Peyer's patch (tissue), 4 donors: ENCODE measurements at regions not wholly inside any gene's neighbourhood (a gene's known extent, or its start where the extent isn't known, plus 50 kb on each side); places are given as distances from the start of the nearest gene placed in this dataset.

Experiments used
- CTCF ChIP-seq, 6 experiments: fragments of 450-650 bp in 4 of 6; fragments of 200-600 bp in 2 of 6; sonication (generic) in 1 of 6; IDR thresholded peaks; one replicate each; pipeline ENCODE4 v1.5.1; 2017 to 2019; ENCODE audit warnings: antibody characterized with exemption in 6 of 6, mild to moderate bottlenecking in 3 of 6, moderate library complexity in 1 of 6
- POLR2A ChIP-seq, 2 donors: fragments of 450-650 bp; IDR thresholded peaks; one replicate each; pipeline ENCODE4 v1.5.1; 2017; ENCODE audit warnings: antibody characterized with exemption in 2 of 2, mild to moderate bottlenecking in 2 of 2, moderate library complexity in 2 of 2

DNA sequence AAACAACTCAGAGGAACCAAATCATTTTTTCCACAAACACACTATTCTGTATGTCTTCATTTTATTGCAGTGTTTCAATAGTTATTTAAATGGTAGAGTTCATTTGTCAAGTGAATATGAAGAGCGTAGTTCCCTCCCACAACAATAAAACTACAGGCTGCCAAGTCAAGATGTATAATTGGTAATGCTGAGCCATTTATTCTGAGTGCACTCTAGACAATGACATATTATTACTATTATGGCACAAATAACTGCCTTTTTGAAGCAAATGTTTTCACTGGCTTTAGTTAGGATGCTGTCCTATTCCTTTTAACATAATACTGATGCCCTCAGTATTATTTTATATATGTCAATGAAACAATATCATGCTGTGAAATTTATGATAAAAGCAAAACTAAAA lies 102.7 kb upstream of the PCDH15 start:
- TF ChIP-seq CTCF (IDR thresholded peaks at IDR 0.05) = no peak
- TF ChIP-seq POLR2A (IDR thresholded peaks at IDR 0.05) = no peak
